Fibroblast of gingiva (primary cell): ENCODE measurements at regions not wholly inside any gene's neighbourhood (a gene's known extent, or its start where the extent isn't known, plus 50 kb on each side); places are given as distances from the start of the nearest gene placed in this dataset.
A peak's percentile ranks its signal among the peaks of the same experiment; 100 is the strongest.

Source experiments
- DNase-seq: peaks from one replicate; pipeline ENCODE4 v3.0.0-alpha.2; 2011; ENCODE audit warnings: low read depth

GRCh38 chr5:63351164-63351563 lies 611.1 kb downstream of the HTR1A start:
- DNase-seq = no peak

DNA sequence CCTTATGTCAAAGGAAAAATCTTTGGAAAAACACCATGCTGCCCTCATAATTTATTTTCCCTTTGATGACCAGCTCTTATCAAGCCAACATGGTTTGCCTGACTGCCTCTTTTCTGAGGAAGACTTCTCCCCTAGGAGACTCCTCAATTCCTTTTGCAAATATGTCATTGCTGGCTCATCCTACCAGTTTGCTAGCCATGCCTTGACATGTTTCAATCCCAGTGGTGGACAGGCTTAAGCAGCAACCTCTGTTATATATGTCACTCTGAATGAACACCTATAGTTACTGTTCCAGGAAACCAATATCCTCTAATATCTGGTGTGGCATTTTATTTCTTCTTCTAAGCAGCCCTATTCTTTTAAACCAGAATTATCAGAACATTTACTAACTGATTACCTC lies 615.8 kb downstream of the HTR1A start:
- DNase-seq = no peak

DNA sequence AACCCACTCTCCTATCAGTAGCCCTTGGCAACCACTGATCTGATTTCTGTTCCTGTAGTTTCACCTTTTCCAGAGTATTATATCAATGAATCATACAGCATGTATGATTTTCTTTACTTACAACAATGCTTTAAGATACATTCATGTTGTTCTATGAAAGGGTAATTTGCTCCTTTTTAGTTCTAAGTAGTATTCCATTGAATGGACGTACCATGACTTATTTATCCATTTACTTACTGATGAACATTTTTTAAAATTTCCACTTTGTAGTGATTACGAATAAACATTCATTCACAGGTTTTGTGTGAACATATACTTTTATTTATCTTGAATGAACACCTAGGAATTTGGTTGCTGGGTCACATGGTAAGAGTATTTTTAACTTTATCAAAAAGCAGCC lies 620.8 kb downstream of the HTR1A start:
- DNase-seq = no peak

DNA sequence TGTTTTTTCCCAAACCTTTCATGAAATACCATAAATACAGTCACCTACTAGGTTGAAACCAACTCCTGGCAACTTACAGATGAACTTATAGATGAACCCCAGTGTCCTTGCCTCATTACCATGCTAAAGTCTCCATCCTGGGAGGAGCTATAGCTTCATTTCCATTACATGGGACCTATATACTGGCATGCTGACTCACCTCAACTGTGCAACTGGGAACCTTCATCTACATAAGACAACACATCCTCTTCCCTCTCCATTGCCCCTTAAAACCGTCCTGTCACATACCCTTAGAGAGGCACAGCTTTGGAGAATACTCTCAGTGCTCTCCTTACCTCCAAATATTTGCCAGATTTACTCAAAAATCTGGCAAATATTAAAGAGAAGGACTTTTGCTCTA lies 638.3 kb downstream of the HTR1A start:
- no peak for DNase-seq

DNA sequence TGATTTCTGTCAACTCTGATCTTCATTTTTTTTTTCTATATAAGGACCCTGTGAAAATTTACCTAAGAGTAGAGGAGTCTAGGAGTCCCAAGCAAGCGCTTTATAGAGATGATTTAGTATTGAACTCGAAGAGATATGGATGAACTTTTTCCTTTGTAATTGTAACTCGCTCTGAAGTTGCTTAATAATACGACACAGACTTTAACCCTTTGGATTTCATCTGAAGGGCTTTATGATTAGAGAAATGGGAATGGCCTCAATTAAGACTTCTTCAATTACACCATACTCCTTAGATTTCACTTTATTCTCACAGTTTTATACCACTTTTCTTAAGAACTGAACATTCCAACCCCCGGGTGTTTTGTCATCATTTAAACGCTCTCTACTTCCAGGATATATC lies 647.7 kb downstream of the HTR1A start:
- no peak for DNase-seq

- no peak for DNase-seq
Observed at GRCh38 chr5:63310644-63311043, 651.6 kb downstream of the HTR1A start.

- no peak for DNase-seq
Observed at GRCh38 chr5:63306909-63307308, 655.3 kb downstream of the HTR1A start.

- DNase-seq = no peak
Observed at GRCh38 chr5:63293317-63293716, 668.9 kb downstream of the HTR1A start.

DNA sequence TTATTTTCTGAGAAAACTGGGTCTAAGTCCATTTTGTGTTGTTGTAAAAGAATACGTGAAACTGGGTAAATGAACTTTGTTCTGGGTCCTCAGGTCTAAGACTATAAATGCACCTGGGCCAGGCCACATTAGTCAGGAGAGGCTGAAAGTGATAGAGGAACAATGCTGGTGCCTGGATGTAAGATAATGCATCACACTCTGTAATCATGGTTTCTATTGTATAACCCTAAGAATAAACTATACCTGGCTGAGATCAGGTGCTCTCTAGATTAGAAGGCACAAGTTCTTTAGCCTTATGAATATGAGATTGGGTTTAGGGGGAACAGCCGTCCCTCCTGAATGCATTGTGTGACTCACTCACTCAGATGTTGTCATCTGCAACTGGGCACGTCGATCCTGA lies 675.5 kb downstream of the HTR1A start:
- no peak for DNase-seq

GRCh38 chr5:63263411-63263810 lies 684.8 kb downstream of the LRRC70 start:
- DNase-seq = peak; percentile 61

DNA sequence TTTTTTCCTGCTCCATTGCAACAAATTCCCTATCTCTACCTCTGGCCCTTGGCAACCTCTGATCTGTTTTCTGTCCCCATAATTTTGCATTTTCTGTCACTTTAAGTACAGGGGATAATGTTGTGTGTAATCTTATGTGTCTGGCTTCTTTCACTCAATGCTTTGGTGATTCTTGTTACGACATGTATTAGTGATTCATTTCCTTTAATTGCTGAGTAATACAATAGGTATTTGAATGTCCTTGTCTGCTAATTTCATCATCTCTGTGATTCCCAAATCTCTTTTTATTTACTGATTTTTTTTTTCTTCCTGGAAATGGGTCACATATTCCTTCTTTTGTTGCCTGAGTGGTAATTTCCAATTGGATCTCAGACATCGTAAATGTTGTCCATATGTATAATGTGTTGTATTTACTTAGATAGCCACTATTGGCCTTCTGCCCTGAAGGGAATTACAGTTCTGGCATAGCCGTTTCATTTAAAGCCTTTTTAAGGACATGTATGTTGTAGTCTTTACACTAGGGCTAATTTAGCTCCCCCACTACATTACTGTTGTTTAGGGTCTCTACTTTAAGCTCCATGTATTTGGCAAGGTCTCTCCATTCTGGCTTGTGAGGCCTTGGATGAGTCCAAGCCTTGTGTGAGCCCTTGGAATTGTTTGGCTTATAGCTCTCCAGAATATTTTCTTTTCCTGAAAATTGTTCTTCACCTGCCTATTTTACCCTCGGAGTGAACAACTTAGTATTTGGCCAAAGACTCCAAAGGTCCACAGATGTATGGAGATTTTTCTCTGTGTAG lies 683.8 kb downstream of the LRRC70 start:
- peak; percentile 65 for DNase-seq

DNA sequence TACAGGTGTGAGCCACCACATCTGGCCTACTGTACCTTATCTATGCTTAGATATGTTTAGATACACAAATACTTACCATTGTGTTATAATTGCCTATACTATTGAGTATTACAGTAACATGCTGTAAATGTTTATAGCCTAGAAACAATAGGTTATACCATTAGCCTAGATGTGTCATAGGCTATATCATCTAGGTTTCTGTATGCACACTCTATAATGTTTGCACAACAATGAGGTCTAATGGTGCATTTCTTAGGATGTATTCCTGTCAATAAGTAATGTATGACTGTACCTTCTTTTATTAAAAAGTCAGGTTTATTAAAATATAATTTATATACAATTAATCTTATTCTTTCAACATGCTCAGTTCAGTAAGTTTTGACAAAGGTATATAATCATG lies 683.1 kb downstream of the LRRC70 start:
- no peak for DNase-seq

- DNase-seq = no peak
Observed at GRCh38 chr5:63255594-63255993, 677.0 kb downstream of the LRRC70 start.

DNA sequence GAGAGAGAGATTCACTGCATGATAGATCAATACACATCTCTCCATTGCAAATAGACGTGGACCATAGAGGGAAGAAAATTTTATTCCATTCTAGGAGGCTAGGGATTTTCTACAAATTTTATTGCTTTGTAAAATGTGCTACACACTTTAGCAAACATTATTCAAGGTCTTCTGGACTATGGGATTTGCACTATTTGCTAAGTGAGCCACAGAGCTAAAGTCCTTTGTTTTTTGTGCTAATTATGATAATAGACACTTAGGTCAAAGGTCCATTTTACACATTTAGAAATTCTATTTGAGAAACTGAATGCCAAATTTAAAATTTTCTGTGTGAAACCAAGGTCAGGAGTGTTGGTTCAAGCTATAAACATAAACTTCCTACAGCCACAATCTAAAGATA lies 672.3 kb downstream of the LRRC70 start:
- no peak for DNase-seq

- no peak for DNase-seq
Observed at GRCh38 chr5:63249960-63250359, 671.3 kb downstream of the LRRC70 start.

DNA sequence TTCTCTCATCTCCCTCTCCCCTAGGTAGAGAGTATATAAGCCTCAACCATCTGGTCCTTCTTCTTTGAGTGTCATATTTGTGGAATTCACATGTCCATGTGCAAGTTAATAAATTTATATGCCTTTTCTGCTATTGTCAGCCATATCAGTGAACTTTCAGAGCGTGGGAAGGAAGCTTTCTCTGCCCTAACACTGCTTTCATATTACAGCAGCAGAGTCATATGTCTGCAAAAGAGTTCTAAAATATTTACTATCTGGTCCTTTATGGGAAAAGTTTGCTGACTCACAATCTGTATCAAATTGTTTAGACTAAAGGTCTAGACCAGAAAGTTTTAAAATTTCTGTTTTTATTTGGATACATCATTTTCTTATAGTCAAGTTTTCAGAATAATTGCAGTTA lies 669.0 kb downstream of the LRRC70 start:
- no peak for DNase-seq

GRCh38 chr5:63245271-63245670 lies 666.7 kb downstream of the LRRC70 start:
- DNase-seq = no peak

DNA sequence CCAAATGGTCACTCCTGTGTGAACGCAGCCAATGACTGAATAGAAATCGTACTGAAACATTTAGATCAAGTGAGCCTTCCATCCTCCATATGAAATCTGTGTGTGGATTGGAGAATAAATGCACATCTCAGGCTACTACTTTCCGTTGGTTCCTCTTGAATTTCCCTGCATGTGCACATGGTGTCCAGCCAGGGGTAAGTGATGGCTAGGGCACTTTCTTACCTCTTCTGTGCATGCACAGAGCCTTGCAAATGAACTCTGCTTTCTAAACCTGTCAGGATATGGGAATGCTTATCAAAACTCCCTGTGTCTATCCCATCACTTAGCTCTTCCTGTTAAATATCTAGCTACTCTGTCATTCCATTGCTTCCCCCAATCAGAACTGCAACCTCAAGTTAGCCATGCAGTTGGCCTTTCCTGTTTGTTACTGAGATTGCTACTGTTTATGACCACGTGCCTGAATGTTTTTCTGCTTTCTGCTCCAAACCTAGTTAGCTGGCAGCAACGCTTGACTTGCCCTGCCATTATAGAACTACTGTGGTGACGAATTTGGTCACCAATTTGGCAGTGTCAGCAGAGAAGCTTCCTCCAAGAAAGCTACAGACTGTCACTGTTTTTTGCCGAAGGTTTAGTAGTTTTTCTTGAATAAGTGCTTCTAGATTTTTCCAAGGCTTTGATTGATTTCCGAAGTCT lies 661.6 kb downstream of the LRRC70 start:
- DNase-seq = no peak

DNA sequence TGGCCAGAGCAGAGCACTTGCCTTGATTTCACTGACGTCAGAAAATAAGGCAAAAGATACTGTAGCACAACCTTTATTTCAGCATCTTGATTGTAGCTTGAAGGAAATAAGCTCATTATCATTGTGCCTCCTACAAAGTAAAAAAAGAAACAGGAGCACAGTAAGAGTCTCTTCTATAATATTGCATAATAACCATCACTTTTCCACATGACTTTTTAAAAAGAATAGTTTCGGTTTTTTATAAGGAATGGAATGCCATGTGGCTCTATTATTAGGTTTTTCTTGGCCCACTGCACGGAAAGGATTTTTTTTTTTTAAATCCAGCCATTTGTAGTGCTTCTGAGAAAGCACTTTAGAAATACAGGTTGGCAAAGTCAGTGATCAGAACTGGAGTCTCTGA lies 655.3 kb downstream of the LRRC70 start:
- DNase-seq = peak; percentile 3

DNA sequence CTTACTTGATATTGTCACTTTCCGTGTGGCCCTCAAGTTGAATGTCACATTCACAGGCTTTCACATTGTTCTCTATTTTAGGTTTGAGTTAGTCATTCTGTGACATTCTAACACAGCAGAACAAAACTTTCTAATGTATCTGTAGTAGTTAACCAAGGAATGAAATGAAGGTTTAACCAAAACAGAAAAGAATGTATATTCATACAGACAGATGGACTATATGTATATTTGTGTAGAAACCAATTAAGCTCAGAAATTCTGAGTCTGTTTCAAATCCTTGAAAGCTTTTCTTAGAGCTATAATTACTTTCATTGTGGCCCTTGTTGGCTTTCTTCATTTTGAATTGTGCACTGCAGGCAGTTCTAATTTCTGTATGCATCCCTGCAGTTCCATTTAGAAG lies 654.7 kb downstream of the LRRC70 start:
- no peak for DNase-seq

DNA sequence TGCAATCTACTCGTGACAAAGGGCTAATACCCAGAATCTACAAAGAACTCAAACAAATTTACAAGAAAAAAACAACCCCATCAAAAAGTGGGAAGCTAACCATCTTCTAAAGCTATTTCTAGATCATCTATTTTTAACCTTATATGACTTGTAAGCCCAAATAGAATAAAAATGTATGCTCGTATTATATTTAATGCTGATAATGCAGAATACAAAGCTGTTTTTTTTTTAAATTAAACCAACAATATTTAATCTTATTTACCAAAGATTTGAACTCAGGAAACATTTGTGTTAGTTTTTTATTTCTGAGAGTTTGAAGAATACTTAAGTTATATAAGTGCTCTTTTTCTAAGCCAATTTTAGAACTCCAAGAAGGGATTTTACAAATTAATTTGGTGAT lies 652.1 kb downstream of the LRRC70 start:
- DNase-seq = no peak

- DNase-seq = no peak
Observed at GRCh38 chr5:63228154-63228553, 649.5 kb downstream of the LRRC70 start.

- DNase-seq = no peak
Observed at GRCh38 chr5:63220244-63220643, 641.6 kb downstream of the LRRC70 start.

GRCh38 chr5:63217422-63217821 lies 638.8 kb downstream of the LRRC70 start:
- DNase-seq = no peak
